Uterus (tissue), 2 donors: ENCODE measurements at regions not wholly inside any gene's neighbourhood (a gene's known extent, or its start where the extent isn't known, plus 50 kb on each side); places are given as distances from the start of the nearest gene placed in this dataset.

Source experiments
- CTCF ChIP-seq, 4 experiments: fragments of 200-600 bp in 2 of 4; fragments of 450-650 bp in 2 of 4; sonication (generic) in 2 of 4; IDR thresholded peaks; one replicate each; pipeline ENCODE4 v1.5.1; 2016 to 2019; ENCODE audit warnings: antibody characterized with exemption in 4 of 4, mild to moderate bottlenecking in 2 of 4, moderate library complexity in 1 of 4
- POLR2A ChIP-seq, 2 donors: fragments of 450-650 bp; IDR thresholded peaks; one replicate each; pipeline ENCODE4 v1.6.1; 2016; ENCODE audit warnings: antibody characterized with exemption in 2 of 2, mild to moderate bottlenecking in 1 of 2, moderate library complexity in 1 of 2

- no peak for TF ChIP-seq CTCF (IDR thresholded peaks at IDR 0.05)
- no peak for TF ChIP-seq POLR2A (IDR thresholded peaks at IDR 0.05)
These were observed 101.3 kb upstream of the LRRC3B start for GRCh38 chr3:26521261-26521660.
